ENCODE measurements at regions not wholly inside any gene's neighbourhood (a gene's known extent, or its start where the extent isn't known, plus 50 kb on each side); places are given as distances from the start of the nearest gene placed in this dataset.

DNA sequence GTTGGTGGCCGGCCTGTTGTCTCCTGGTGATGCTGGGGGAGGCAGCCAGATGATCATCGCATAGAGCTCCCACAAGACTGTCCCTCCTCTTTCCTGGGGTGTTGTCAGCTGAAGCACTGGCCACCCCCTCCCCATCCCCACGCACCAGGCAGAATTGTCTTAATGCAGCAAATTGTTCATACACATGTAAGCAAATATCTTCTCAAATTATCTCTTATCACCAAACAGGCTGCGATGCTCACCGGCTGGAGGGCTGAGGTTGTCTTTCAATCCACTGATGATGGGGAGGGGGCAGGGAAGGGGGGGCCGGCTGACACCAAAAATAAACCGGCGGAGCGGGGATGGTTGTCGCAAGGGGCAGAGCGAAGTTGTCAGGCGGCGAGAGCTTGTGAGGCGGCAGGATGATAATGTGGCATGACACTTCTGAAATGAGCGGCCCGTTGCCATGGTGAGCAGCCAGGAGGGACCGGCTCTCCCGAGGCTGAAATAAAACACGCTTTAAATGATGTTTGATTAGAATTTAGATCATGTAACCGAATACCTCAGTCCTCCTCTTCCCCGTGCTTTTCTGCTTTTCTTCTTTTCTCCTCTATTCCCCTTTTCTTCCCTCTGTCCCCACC lies 59.8 kb downstream of the MRM1 start:
- no peak for DNase-seq (ENCODE audit: low read depth)

DNA sequence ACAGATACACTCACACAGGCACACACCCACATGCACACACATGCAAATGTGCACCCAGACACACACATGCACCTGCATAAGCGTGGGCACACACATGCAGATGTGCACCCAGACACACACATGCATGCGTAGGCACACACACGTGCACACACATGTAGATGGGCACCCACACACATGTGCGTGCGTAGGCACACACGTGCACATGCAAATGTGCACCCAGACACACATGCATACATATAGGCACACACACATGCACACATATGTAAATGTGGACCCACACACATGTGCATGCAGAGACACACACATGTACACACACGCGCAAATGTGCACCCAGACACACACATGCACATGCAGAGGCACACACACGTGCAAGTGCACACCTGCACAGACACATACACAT lies 60.3 kb downstream of the MRM1 start:
- no peak for DNase-seq (ENCODE audit: low read depth)

GRCh38 chr17:36665417-36665816 lies 64.0 kb downstream of the MRM1 start:
- DNase-seq (ENCODE audit: low read depth) = no peak

DNA sequence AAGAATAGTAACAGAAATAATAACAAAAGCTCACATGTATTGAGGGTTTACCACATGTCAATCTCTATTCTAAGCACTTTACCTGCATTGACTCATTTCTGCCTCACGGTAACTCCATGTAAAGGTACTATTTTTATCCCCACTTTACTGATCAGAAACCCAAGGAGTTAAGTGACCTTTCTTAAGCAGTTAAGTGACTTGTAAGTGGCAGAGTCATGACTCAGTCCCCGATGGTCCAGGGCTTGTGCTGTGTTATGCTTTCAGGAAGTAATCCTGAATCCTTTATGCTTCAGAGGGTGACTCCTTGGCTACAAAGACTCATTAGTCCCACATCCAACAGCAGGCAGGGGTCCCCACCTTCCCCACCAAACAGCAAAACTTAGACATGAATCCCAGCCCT lies 66.5 kb downstream of the MRM1 start:
- DNase-seq (ENCODE audit: low read depth) = no peak

DNA sequence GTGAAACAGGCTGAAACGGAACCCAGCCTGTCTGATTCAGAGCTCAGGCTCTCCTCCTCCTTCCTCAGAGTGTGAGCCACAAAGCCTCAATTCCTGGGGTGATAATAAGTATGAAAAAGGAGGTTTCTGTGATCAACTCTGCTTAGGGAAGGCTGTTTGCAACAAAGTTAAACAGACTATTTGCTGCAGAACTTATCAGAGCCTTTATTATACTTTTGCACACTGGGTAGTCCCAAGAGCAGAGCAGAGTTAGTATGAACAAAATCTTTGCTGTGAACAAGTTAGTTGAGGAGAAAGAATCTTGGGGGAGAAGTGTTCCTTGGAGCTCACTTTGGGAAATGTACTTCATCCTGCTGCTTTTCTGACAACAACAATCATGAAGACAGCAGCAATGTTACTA lies 67.4 kb downstream of the MRM1 start:
- no peak for DNase-seq (ENCODE audit: low read depth)

DNA sequence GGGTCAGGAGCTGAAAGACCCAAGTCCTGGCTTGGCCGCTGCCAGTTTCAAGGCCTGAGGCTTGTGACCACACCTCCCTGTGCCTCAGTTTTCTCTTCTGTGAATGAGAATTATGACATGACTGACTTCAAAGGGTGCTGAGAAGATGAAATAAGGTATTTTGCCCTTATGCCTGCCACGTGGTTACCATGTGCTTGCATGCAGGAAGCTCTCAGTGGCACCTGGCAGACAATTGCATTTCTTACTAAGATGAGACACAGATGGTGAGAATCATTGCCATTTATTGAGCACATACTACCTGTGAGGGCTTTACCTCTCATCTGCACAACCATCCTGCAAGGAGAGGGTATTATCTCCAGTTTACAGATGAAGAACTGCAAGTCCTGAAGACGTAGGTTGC lies 69.8 kb downstream of the MRM1 start:
- DNase-seq (ENCODE audit: low read depth) = no peak

GRCh38 chr17:36672403-36672918 lies 71.1 kb downstream of the MRM1 start:
- DNase-seq (ENCODE audit: low read depth) = no peak

DNA sequence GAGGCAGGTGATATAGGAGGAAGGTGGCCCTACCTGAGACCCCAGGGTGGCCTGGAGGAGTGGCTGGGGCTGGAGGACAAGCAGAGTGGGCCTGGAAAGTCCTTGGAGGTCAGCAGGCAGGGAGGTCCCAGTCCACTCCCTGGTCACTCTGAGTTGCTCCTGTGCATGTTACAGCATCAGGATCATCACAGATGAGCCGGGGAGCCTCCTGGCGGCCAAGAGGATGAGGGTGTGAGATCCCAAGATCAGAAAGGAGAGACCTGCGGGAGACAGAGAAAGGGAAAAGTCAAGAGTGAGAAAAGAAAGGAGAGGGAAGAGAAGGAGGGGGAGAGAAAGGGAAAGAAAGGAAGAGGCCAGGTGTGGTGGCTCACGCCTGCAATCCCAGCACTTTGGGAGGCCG lies 71.7 kb downstream of the MRM1 start:
- no peak for DNase-seq (ENCODE audit: low read depth)

DNA sequence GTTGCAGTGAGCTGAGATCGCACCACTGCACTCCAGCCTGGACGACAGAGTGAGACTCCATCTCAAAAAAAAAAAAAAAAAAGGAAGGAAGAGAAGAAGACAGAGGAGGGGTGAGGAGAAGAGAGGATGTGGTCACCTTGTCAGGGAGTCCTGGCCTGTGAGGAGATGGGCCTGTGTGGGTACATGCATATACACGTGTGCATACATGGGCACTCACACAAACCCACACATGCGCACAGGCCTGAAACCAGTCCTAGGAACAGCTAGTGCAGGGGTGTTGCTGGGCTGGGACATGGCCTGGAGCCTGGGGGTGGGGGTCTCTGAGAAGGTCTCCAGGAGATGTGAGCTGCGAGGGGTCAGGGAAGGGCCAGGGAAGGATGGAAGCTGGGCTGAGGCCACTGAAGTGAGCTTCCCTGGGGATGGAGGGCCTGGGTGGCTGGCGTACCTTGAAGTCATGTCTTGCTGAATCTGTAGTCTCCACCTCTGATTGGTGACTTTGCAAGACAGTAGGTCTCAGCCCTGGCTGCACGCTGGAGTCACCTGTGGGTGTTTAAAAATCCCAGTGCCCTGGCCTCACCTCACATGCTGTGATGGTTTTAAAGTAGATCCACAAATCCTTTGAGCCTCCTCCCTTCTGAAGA lies 72.4 kb downstream of the MRM1 start:
- no peak for DNase-seq (ENCODE audit: low read depth)

DNA sequence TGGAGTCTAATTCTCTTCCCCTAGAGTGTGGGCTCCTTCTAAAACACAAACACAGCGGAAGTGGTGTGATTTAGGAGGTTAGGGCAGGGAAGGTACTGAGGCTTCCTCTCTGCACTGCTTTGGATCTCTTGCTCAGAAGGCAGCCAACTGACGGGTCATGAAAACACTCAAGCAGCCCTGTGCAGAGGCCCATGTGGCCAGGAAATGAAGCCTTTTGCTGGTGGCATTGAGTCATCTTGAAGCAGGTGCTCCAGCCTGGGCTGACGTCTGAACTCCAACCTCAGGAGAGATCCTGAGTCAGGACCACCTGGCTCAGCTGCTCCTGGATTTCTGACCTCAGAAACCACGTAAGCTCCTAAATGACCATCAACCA lies 72.9 kb downstream of the MRM1 start:
- no peak for DNase-seq (ENCODE audit: low read depth)

GRCh38 chr17:36675250-36675649 lies 73.9 kb downstream of the MRM1 start:
- no peak for DNase-seq (ENCODE audit: low read depth)

DNA sequence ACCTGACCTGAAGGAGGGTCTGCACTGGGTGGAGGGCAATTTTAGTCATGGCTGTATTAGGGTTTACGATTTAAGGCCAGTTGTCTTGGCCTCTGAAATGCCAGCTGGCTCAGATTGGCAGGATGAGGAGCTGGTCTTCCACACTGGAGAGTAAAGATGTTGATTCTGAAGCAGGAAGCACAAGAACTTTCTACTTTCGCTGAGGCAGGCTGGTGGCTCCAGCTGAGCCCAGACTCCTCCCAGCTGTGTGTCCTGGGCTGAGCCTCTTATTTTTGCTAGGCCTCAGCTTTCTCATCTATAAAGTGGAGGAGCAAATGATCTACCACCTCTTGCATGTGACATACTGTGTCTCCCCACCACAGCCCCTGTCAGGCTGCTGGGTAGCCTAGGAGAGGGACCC lies 74.4 kb downstream of the MRM1 start:
- DNase-seq (ENCODE audit: low read depth) = no peak

DNA sequence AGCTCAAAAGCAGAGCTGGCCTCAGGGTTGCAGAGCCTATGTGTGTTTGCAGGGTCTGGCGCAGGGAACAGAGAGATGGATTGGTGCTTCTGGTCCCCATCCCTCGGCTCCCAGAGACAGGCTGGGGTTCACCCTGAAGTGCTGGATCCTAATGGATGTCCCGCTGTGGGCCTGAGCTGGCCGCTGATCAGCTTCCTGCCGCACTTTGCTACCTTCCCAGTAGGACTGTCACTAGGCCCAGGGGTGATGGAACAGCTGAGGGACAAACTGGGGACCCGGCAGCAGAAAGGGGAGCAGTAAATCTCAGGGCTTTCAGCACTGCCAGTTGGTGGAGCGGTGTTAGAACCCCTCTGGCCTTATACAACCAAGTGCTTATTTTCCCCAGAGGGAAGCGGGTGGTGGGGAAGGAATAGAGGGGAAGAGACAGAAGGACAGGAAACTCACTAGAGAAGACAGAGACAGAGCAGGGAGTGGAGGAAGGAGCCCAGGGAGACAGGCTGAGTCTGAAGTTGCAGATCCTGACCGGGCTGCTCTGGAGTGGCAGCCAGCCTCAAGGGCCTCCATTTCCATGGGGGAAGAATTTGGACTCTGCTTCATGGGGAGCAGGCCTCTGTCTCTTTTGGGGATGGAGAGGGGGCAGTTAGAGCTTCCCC lies 78.6 kb downstream of the MRM1 start:
- no peak for DNase-seq (ENCODE audit: low read depth)

DNA sequence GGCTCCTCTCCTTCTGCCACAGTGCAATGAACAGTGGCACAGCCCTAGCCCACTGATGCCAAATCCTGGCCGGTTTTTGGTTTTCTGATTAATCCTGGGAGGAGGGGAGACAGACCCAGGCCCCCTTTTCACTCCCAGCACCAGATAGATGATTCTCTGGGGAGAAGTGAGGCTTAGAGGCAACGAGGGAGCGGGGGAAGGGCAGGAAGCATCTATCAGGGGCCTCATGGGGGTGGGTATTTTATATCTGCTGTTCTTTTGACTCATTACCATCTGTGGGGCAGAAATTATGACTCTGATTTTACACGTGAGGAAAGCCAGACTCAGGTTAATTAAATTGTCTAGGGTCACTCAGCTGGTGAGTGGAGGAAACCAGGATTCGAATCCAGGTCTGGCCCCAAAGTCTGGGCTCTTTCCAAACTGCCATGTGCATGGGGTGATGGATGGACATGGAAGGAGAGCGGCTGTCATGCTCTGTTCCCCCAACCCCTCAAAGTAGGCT lies 79.4 kb downstream of the MRM1 start:
- no peak for DNase-seq (ENCODE audit: low read depth)

DNA sequence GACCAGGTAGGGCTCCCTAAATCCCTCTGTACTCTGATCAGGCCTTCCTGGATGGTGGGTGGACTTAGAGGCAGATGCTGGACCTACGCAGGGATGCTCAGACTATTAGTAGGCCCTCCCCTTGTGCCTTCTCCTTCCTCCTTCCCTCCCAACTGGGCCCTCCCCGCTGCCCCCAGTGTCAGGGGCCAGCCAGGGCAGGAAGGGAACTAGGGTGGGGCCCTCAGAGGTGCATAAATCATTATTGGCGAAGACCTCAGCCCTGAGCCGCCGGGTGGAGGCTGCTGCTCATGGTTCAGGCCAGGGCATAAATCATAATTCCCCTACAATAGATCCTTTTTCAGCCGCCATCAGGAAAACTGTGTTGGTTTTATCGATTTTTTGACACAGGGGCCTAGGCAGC lies 81.4 kb downstream of the MRM1 start:
- DNase-seq (ENCODE audit: low read depth) = no peak

DNA sequence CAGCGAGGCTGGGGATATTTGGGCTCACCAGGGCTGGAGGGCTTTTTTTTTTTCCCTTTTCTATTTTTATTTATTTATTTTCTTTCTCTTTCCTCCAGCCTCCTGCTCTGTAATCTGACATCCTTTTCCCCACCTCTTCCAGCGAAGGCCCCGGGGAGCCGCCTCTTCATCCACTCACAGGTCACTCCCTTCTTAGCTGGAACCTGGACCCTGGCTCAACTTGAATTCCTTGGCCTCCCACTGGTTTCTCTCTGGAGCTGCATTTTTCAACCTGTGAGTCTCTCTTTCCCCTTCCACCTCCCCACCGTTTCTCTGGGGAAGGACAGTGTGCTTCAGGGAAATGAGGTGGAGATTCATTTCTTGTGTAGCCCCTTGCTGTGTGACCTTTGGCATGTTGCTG lies 82.0 kb downstream of the MRM1 start:
- DNase-seq (ENCODE audit: low read depth) = no peak

GRCh38 chr17:36684134-36684533 lies 82.8 kb downstream of the MRM1 start:
- DNase-seq (ENCODE audit: low read depth) = no peak

GRCh38 chr17:36686123-36686669 lies 84.8 kb downstream of the MRM1 start:
- no peak for DNase-seq (ENCODE audit: low read depth)

DNA sequence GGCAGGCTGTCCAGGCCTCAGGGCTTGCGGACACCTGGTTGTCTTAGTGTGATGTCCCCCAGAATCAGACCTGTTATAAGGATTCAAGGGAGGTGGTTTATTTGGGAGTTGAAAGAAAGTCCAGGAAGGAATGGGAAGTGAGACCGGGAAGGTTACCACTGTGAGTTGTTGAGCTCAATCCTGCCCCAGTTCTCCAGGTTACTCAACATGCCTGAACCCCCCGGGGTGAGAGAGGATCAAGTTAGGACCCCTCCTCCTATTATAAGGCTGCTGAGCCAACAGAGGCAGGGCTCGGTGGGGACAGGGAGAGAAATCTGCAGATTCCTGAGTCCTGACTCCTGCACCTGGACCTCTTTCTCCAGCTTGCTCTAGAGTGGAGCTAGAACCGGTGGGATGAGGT lies 86.4 kb downstream of the MRM1 start:
- no peak for DNase-seq (ENCODE audit: low read depth)

- no peak for DNase-seq (ENCODE audit: low read depth)
Observed at GRCh38 chr17:36689089-36689667, 87.8 kb downstream of the MRM1 start.

DNA sequence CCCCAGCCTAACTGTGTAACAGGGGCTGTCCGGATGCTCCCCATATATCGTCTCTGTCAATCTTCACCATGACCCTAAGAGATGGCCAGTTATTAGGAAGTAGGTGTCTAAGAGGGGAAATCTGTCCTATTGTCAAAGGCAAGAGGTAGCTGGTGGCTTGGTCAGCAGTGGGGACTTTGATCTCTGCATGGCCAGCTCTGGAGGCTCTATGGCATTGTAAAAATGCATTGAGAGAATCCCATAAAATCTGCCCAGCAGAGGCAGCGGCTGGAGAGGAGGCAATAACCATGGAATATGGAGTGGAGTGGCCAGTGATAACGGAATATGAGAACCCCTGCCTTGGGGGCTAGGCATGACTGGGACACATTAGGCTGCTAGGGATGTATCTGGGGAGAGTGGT lies 88.8 kb downstream of the MRM1 start:
- no peak for DNase-seq (ENCODE audit: low read depth)

DNA sequence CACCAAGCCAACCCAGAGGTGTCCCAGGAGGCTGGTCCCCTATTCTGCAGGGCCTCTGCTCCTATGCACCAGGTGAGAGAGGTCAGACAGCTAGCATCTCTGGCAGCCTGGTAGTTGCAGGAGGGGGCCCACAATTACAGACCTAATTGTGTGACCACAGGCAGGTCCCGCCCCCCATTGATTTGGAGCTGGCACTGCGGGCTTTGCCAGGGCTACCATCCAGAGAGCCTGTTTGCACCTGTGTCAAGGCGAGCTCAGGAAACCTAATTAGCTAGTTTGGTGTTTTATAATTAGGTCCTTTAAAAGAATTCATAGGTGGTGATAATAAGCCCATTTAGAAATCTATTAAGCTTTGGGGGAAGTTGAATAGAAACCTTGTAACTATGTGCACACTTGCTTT lies 90.2 kb downstream of the MRM1 start:
- DNase-seq (ENCODE audit: low read depth) = no peak

GRCh38 chr17:36695082-36695481 lies 93.7 kb downstream of the MRM1 start:
- no peak for DNase-seq (ENCODE audit: low read depth)
